Stomach (tissue), 8 donors: ENCODE measurements at regions not wholly inside any gene's neighbourhood (a gene's known extent, or its start where the extent isn't known, plus 50 kb on each side); places are given as distances from the start of the nearest gene placed in this dataset.
A peak's percentile ranks its signal among the peaks of the same experiment; 100 is the strongest.

Experiments used
- DNase-seq, 2 donors: peaks; one replicate each; pipeline versions ENCODE4 v3.0.0 to v3.0.0-alpha.2; 2013 to 2019
- H3K27ac ChIP-seq, 5 donors: fragments of 200-600 bp in 4 of 5; sonication (generic) in 4 of 5; one replicate each; pipeline ENCODE4 v1.5.1; 2013 to 2019; ENCODE audit warnings: mild to moderate bottlenecking in 1 of 5, moderate library complexity in 1 of 5
- H3K27me3 ChIP-seq, 3 donors: fragments of 200-600 bp; sonication (generic); one replicate each; pipeline ENCODE4 v1.5.1; 2017 to 2019; ENCODE audit warnings: mixed run types in 1 of 3
- H3K36me3 ChIP-seq, 4 donors: fragments of 200-600 bp; sonication (generic); 1 replicate in 3 of 4; 2 replicates in 1 of 4; pipeline ENCODE4 v1.5.1; 2016 to 2019
- H3K4me1 ChIP-seq, 4 donors: fragments of 200-600 bp; sonication (generic); one replicate each; pipeline ENCODE4 v1.5.1; 2016 to 2019
- H3K4me3 ChIP-seq, 4 donors: fragments of 200-600 bp; sonication (generic) in 3 of 4; one replicate each; pipeline ENCODE4 v1.5.1; 2016 to 2019; ENCODE audit warnings: mild to moderate bottlenecking in 1 of 4
- H3K9me3 ChIP-seq, 4 donors: fragments of 200-600 bp; sonication (generic); one replicate each; pipeline ENCODE4 v1.5.1; 2016 to 2019
- EP300 ChIP-seq: sonication (generic); formaldehyde crosslinking; IDR thresholded peaks from one replicate; pipeline ENCODE4 v1.6.1; 2017; ENCODE audit warnings: antibody characterized with exemption
- POLR2A ChIP-seq, 4 donors: fragments of 450-650 bp; IDR thresholded peaks; one replicate each; pipeline ENCODE4 v1.6.1; 2016; ENCODE audit warnings: antibody characterized with exemption in 4 of 4, control low read depth in 2 of 4, mild to moderate bottlenecking in 1 of 4, moderate library complexity in 1 of 4
- POLR2AphosphoS5 ChIP-seq, 3 donors: sonication (generic); formaldehyde crosslinking; IDR thresholded peaks; one replicate each; pipeline ENCODE4 v1.6.1; 2016; ENCODE audit warnings: antibody characterized with exemption in 3 of 3
- WGBS, 5 donors: extraction: QIAGEN DNeasy Blood & Tissue Kit in 3 of 5; methylation state at CpG; one replicate each; pipeline versions ENCODE4 v1.1.5 to v1.1.7; 2013 to 2018; 5-methylcytosine and 5-hydroxymethylcytosine counted together
- intact Hi-C: fragments of 100-400 bp; cut with DNase I; formaldehyde crosslinking; loops from one replicate; pipeline ENCODE4 v1.15.1; 2023; ENCODE audit warnings: low total_unique reads
- TF ChIP-seq, protein P1 (sequence below), 7 experiments: fragments of 450-650 bp in 4 of 7; fragments of 200-600 bp in 3 of 7; sonication (generic) in 3 of 7; IDR thresholded peaks; one replicate each; pipeline ENCODE4 v1.5.1; 2016 to 2019; ENCODE audit warnings: antibody characterized with exemption in 7 of 7, control low read depth in 2 of 7, mild to moderate bottlenecking in 1 of 7
- donor health status: healthy with polysubstance abuse.
- donor health status: Bipolar disorder and iron deficiency.
- donor health status: healthy.

DNA sequence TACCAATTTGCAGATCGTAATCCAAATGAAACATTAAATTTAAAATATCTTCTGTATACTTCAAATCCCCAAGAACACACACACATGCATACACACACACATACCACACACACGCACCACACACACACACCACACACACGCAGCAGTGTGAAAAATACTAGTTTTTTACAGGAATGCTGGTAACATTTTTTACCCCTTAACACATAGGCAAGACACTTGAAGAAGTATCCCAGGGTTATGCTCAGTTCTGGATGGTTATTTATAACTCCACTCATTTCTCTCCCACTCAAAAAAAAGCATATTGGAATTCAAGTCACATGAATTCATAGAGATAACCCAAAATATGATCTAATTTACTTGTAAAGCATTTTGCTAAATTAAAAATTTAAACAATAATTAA, 325.5 kb upstream of the SLC7A11 start:
- Histone ChIP-seq H3K4me3 (no peak overlapping the region), H3K27ac (no peak overlapping the region), H3K4me1 (no peaks in the 10 kb centered on the region), H3K36me3 (no peaks in the 10 kb centered on the region), H3K27me3 (no peaks in the 10 kb centered on the region), H3K9me3 (no peaks in the 10 kb centered on the region)
- no peak for DNase-seq
- no peak for TF ChIP-seq POLR2A (IDR thresholded peaks at IDR 0.05)
- TF ChIP-seq EP300, result no peak
- TF ChIP-seq POLR2AphosphoS5 (IDR thresholded peaks at IDR 0.05), result no peak
- TF ChIP-seq, protein P1, sequence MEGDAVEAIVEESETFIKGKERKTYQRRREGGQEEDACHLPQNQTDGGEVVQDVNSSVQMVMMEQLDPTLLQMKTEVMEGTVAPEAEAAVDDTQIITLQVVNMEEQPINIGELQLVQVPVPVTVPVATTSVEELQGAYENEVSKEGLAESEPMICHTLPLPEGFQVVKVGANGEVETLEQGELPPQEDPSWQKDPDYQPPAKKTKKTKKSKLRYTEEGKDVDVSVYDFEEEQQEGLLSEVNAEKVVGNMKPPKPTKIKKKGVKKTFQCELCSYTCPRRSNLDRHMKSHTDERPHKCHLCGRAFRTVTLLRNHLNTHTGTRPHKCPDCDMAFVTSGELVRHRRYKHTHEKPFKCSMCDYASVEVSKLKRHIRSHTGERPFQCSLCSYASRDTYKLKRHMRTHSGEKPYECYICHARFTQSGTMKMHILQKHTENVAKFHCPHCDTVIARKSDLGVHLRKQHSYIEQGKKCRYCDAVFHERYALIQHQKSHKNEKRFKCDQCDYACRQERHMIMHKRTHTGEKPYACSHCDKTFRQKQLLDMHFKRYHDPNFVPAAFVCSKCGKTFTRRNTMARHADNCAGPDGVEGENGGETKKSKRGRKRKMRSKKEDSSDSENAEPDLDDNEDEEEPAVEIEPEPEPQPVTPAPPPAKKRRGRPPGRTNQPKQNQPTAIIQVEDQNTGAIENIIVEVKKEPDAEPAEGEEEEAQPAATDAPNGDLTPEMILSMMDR (IDR thresholded peaks at IDR 0.05), result no peak
- intact Hi-C loops, result no loop called here
- WGBS, 5 donors, result 55 to 85% (median 70%) methylated on average over 3 of the region's 3 CpGs

GRCh38 chr4:138565576-138565975, 323.4 kb upstream of the SLC7A11 start:
- DNase-seq, result no peak
- Histone ChIP-seq H3K4me3 (no peak overlapping the region), H3K9me3 (no peaks in the 10 kb centered on the region), H3K27ac (no peak overlapping the region), H3K27me3 (no peaks in the 10 kb centered on the region), H3K36me3 (no peaks in the 10 kb centered on the region), H3K4me1 (no peaks in the 10 kb centered on the region)
- intact Hi-C loops, result no loop called here
- 83 to 86% (median 85%) methylated on average over 4 of the region's 4 CpGs for WGBS, 5 donors
- TF ChIP-seq POLR2AphosphoS5 (IDR thresholded peaks at IDR 0.05) (no peak), POLR2A (IDR thresholded peaks at IDR 0.05) (no peak)
- TF ChIP-seq, protein P1 (IDR thresholded peaks at IDR 0.05), result no peak

- peak overlapping the region in 1 of 5 donors; percentile 5 for H3K27ac ChIP-seq
- no peaks in the 10 kb centered on the region for H3K27me3 ChIP-seq
- no peaks in the 10 kb centered on the region for H3K36me3 ChIP-seq
- H3K4me3 ChIP-seq, result no peak overlapping the region
- no peaks in the 10 kb centered on the region for H3K4me1 ChIP-seq
- intact Hi-C loops, result no loop called here
- 0 to 35% (median 31%) methylated on average over 1 of the region's 1 CpG for WGBS, 5 donors
- no peaks in the 10 kb centered on the region for H3K9me3 ChIP-seq
- DNase-seq, result peak in 1 of 2 donors; percentile 37
- TF ChIP-seq POLR2A (IDR thresholded peaks at IDR 0.05) (no peak), EP300 (no peak), POLR2AphosphoS5 (IDR thresholded peaks at IDR 0.05) (no peak)
- TF ChIP-seq, protein P1 (IDR thresholded peaks at IDR 0.05), result no peak
Observed at GRCh38 chr4:138562544-138562991, 320.4 kb upstream of the SLC7A11 start.

DNA sequence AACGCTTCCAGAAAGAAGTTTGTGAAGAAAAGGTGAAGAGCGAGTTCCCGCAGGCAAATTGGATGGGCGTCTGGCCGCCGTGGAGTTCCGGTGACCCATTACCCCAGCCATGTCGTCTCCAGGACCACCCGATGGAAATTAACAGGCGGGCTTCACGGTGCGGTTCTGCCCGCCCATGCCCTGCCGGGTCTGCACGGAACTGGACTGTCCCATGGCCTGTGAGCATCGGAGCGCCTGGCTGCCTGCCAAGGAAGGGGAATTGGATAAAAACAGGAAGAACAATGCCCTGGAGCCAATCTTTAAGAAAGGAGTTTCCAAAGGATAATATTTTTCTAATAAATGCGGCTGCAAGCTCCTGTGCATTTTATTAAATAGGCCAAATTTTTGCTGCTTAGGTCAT, 319.8 kb upstream of the SLC7A11 start:
- H3K4me3 ChIP-seq, result no peak overlapping the region
- DNase-seq, result no peak
- no peaks in the 10 kb centered on the region for H3K27me3 ChIP-seq
- TF ChIP-seq EP300, result no peak
- TF ChIP-seq POLR2AphosphoS5 (IDR thresholded peaks at IDR 0.05), result no peak
- TF ChIP-seq, protein P1 (IDR thresholded peaks at IDR 0.05), result no peak
- TF ChIP-seq POLR2A (IDR thresholded peaks at IDR 0.05), result no peak
- WGBS, 5 donors, result 86 to 94% (median 92%) methylated on average over 15 to 18 of the region's 18 CpGs
- H3K27ac ChIP-seq, result peak overlapping the region in 1 of 5 donors; percentile 5
- H3K4me1 ChIP-seq, result no peaks in the 10 kb centered on the region
- intact Hi-C loops, result no loop called here
- no peaks in the 10 kb centered on the region for H3K9me3 ChIP-seq
- no peaks in the 10 kb centered on the region for H3K36me3 ChIP-seq
